ENCODE measurements at regions not wholly inside any gene's neighbourhood (a gene's known extent, or its start where the extent isn't known, plus 50 kb on each side); places are given as distances from the start of the nearest gene placed in this dataset.

- peaks cover 12% of the 10 kb centered on the region for H3K9me3 Mint-ChIP-seq
- ATAC-seq (ENCODE audit: low read depth), result no peak
- H3K27me3 Mint-ChIP-seq, result no peaks in the 10 kb centered on the region
- no peak overlapping the region for H3K27ac Mint-ChIP-seq
- DNase-seq, result no peak
- H3K4me3 Mint-ChIP-seq, result no peak overlapping the region
- POLR2A ChIA-PET, result no interaction called here
- H3K36me3 Mint-ChIP-seq, result no peaks in the 10 kb centered on the region
- H3K4me1 Mint-ChIP-seq, result no peaks in the 10 kb centered on the region
These were observed 389.8 kb upstream of the SORCS1 start for GRCh38 chr10:107554333-107554732.

- peaks cover 15% of the 10 kb centered on the region for H3K9me3 Mint-ChIP-seq
- no peak overlapping the region for H3K27ac Mint-ChIP-seq
- no peak overlapping the region for H3K4me3 Mint-ChIP-seq
- no peaks in the 10 kb centered on the region for H3K36me3 Mint-ChIP-seq
- no peak for ATAC-seq (ENCODE audit: low read depth)
- no peaks in the 10 kb centered on the region for H3K27me3 Mint-ChIP-seq
- no peaks in the 10 kb centered on the region for H3K4me1 Mint-ChIP-seq
- POLR2A ChIA-PET, result no interaction called here
- no peak for DNase-seq
These were observed 389.0 kb upstream of the SORCS1 start for GRCh38 chr10:107553470-107553869.

GRCh38 chr10:107552963-107553362 is 388.5 kb upstream of the SORCS1 start:
- no peaks in the 10 kb centered on the region for H3K27me3 Mint-ChIP-seq
- peaks cover 14% of the 10 kb centered on the region for H3K9me3 Mint-ChIP-seq
- H3K36me3 Mint-ChIP-seq, result no peaks in the 10 kb centered on the region
- no peaks in the 10 kb centered on the region for H3K4me1 Mint-ChIP-seq
- POLR2A ChIA-PET, result no interaction called here
- no peak overlapping the region for H3K27ac Mint-ChIP-seq
- DNase-seq, result no peak
- H3K4me3 Mint-ChIP-seq, result no peak overlapping the region
- ATAC-seq (ENCODE audit: low read depth), result no peak

- ATAC-seq (ENCODE audit: low read depth) (no peak), DNase-seq (no peak)
- no peak overlapping the region for H3K4me3 Mint-ChIP-seq
- peaks cover 12% of the 10 kb centered on the region for H3K9me3 Mint-ChIP-seq
- no peaks in the 10 kb centered on the region for H3K36me3 Mint-ChIP-seq
- H3K27ac Mint-ChIP-seq, result no peak overlapping the region
- no peaks in the 10 kb centered on the region for H3K27me3 Mint-ChIP-seq
- H3K4me1 Mint-ChIP-seq, result no peaks in the 10 kb centered on the region
- POLR2A ChIA-PET, result no interaction called here
These were observed 383.8 kb upstream of the SORCS1 start for GRCh38 chr10:107548301-107548700.

GRCh38 chr10:107546986-107547385 is 382.5 kb upstream of the SORCS1 start:
- DNase-seq, result no peak

GRCh38 chr10:107546284-107546683 is 381.8 kb upstream of the SORCS1 start:
- no peak for DNase-seq
- Mint-ChIP-seq H3K4me3 (no peak overlapping the region), H3K27ac (no peak overlapping the region), H3K36me3 (no peaks in the 10 kb centered on the region), H3K4me1 (no peaks in the 10 kb centered on the region), H3K27me3 (no peaks in the 10 kb centered on the region), H3K9me3 (peaks cover 10% of the 10 kb centered on the region)
- POLR2A ChIA-PET, result no interaction called here
- no peak for ATAC-seq (ENCODE audit: low read depth)

More at GRCh38 chr10:107546986-107547385, 382.5 kb upstream of the SORCS1 start:
- POLR2A ChIA-PET, result no interaction called here
- no peak overlapping the region for H3K27ac Mint-ChIP-seq
- ATAC-seq (ENCODE audit: low read depth), result no peak
- H3K36me3 Mint-ChIP-seq, result no peaks in the 10 kb centered on the region
- no peak overlapping the region for H3K4me3 Mint-ChIP-seq
- no peaks in the 10 kb centered on the region for H3K4me1 Mint-ChIP-seq
- no peaks in the 10 kb centered on the region for H3K27me3 Mint-ChIP-seq
- peaks cover 10% of the 10 kb centered on the region for H3K9me3 Mint-ChIP-seq

- POLR2A ChIA-PET, result no interaction called here
- no peaks in the 10 kb centered on the region for H3K27me3 Mint-ChIP-seq
- DNase-seq (no peak), ATAC-seq (ENCODE audit: low read depth) (no peak)
- no peak overlapping the region for H3K4me3 Mint-ChIP-seq
- H3K36me3 Mint-ChIP-seq, result no peaks in the 10 kb centered on the region
- no peaks in the 10 kb centered on the region for H3K4me1 Mint-ChIP-seq
- peaks cover 9% of the 10 kb centered on the region for H3K9me3 Mint-ChIP-seq
- no peak overlapping the region for H3K27ac Mint-ChIP-seq
These were observed 381.2 kb upstream of the SORCS1 start for GRCh38 chr10:107545717-107546116.

- H3K27me3 Mint-ChIP-seq, result no peaks in the 10 kb centered on the region
- POLR2A ChIA-PET, result no interaction called here
- H3K4me3 Mint-ChIP-seq, result no peak overlapping the region
- no peaks in the 10 kb centered on the region for H3K4me1 Mint-ChIP-seq
- H3K36me3 Mint-ChIP-seq, result no peaks in the 10 kb centered on the region
- H3K27ac Mint-ChIP-seq, result no peak overlapping the region
- no peak for ATAC-seq (ENCODE audit: low read depth)
- no peak for DNase-seq
- peaks cover 7% of the 10 kb centered on the region for H3K9me3 Mint-ChIP-seq
These were observed 380.4 kb upstream of the SORCS1 start for GRCh38 chr10:107544706-107545520.

- Mint-ChIP-seq H3K36me3 (no peaks in the 10 kb centered on the region), H3K4me3 (no peak overlapping the region), H3K4me1 (no peaks in the 10 kb centered on the region), H3K27me3 (no peaks in the 10 kb centered on the region), H3K27ac (no peak overlapping the region), H3K9me3 (peaks cover 1% of the 10 kb centered on the region)
- ATAC-seq (ENCODE audit: low read depth) (no peak), DNase-seq (no peak)
- POLR2A ChIA-PET, result no interaction called here
These were observed 378.1 kb upstream of the SORCS1 start for GRCh38 chr10:107542607-107543006.

GRCh38 chr10:107542016-107542415 is 377.5 kb upstream of the SORCS1 start:
- Mint-ChIP-seq H3K4me3 (no peak overlapping the region), H3K36me3 (no peaks in the 10 kb centered on the region), H3K27ac (no peak overlapping the region), H3K4me1 (no peaks in the 10 kb centered on the region), H3K9me3 (peaks cover 1% of the 10 kb centered on the region), H3K27me3 (no peaks in the 10 kb centered on the region)
- DNase-seq (no peak), ATAC-seq (ENCODE audit: low read depth) (no peak)
- POLR2A ChIA-PET, result no interaction called here

GRCh38 chr10:107540981-107541380 is 376.5 kb upstream of the SORCS1 start:
- Mint-ChIP-seq H3K4me3 (no peak overlapping the region), H3K27me3 (no peaks in the 10 kb centered on the region)

GRCh38 chr10:107529350-107529749 is 364.8 kb upstream of the SORCS1 start:
- Mint-ChIP-seq H3K4me1 (no peaks in the 10 kb centered on the region), H3K4me3 (no peak overlapping the region), H3K27ac (no peak overlapping the region), H3K9me3 (no peaks in the 10 kb centered on the region), H3K27me3 (no peaks in the 10 kb centered on the region), H3K36me3 (no peaks in the 10 kb centered on the region)
- ATAC-seq (ENCODE audit: low read depth) (no peak), DNase-seq (no peak)
- POLR2A ChIA-PET, result no interaction called here

More at GRCh38 chr10:107540981-107541380, 376.5 kb upstream of the SORCS1 start:
- no peaks in the 10 kb centered on the region for H3K36me3 Mint-ChIP-seq
- POLR2A ChIA-PET, result no interaction called here
- peaks cover 1% of the 10 kb centered on the region for H3K9me3 Mint-ChIP-seq
- DNase-seq, result no peak
- H3K4me1 Mint-ChIP-seq, result no peaks in the 10 kb centered on the region
- ATAC-seq (ENCODE audit: low read depth), result no peak
- H3K27ac Mint-ChIP-seq, result no peak overlapping the region

- H3K4me1 Mint-ChIP-seq, result no peaks in the 10 kb centered on the region
- ATAC-seq (ENCODE audit: low read depth) (no peak), DNase-seq (no peak)
- H3K27me3 Mint-ChIP-seq, result no peaks in the 10 kb centered on the region
- POLR2A ChIA-PET, result no interaction called here
- no peak overlapping the region for H3K27ac Mint-ChIP-seq
- peaks cover 1% of the 10 kb centered on the region for H3K9me3 Mint-ChIP-seq
- H3K36me3 Mint-ChIP-seq, result no peaks in the 10 kb centered on the region
- no peak overlapping the region for H3K4me3 Mint-ChIP-seq
These were observed 355.8 kb upstream of the SORCS1 start for GRCh38 chr10:107520348-107520747.

GRCh38 chr10:107517811-107518210 is 353.3 kb upstream of the SORCS1 start:
- no peak overlapping the region for H3K4me3 Mint-ChIP-seq
- H3K36me3 Mint-ChIP-seq, result no peaks in the 10 kb centered on the region
- peaks cover 1% of the 10 kb centered on the region for H3K9me3 Mint-ChIP-seq
- no peaks in the 10 kb centered on the region for H3K27me3 Mint-ChIP-seq
- ATAC-seq (ENCODE audit: low read depth) (no peak), DNase-seq (no peak)
- no peaks in the 10 kb centered on the region for H3K4me1 Mint-ChIP-seq
- POLR2A ChIA-PET, result no interaction called here
- H3K27ac Mint-ChIP-seq, result no peak overlapping the region

All from activated naive CD8-positive, alpha-beta T cell treated with anti-CD3 and anti-CD28 coated beads, Interleukin-2, amount 10 ng/mL, durations not matched to agents 7 days and 5 days (primary cell).